Right lobe of liver (tissue), 6 donors: ENCODE measurements at regions not wholly inside any gene's neighbourhood (a gene's known extent, or its start where the extent isn't known, plus 50 kb on each side); places are given as distances from the start of the nearest gene placed in this dataset.

Experiments used
- ATAC-seq, 4 donors: fragments of 200-7000 bp; cut with Tn5 transposase; one replicate each; pipeline ENCODE4 v1.9.1; 2020; ENCODE audit warnings: mild to moderate bottlenecking in 4 of 4, moderate library complexity in 4 of 4
- DNase-seq, 3 donors: peaks; one replicate each; pipeline ENCODE4 v3.0.0-alpha.2; 2020
- H3K27ac ChIP-seq, 3 donors: fragments of 200-600 bp; one replicate each; pipeline ENCODE4 v1.8.0; 2022
- H3K27me3 ChIP-seq, 2 donors: fragments of 200-600 bp; one replicate each; pipeline ENCODE4 v1.8.0; 2022
- H3K36me3 ChIP-seq, 4 donors: fragments of 200-600 bp; sonication (generic) in 1 of 4; one replicate each; pipeline versions ENCODE4 v1.5.1 to v1.8.0; 2017 to 2022; ENCODE audit warnings: control low read depth in 1 of 4
- H3K4me1 ChIP-seq, 4 donors: fragments of 200-600 bp; sonication (generic) in 1 of 4; one replicate each; pipeline versions ENCODE4 v1.5.1 to v1.8.0; 2017 to 2022; ENCODE audit warnings: control low read depth in 1 of 4
- H3K4me3 ChIP-seq, 3 donors: fragments of 200-600 bp; one replicate each; pipeline ENCODE4 v1.8.0; 2022
- H3K9me3 ChIP-seq, 4 donors: fragments of 200-600 bp; sonication (generic) in 1 of 4; one replicate each; pipeline versions ENCODE4 v1.5.1 to v1.8.0; 2017 to 2022; ENCODE audit warnings: control low read depth in 1 of 4
- CTCF ChIP-seq, 4 donors: fragments of 200-600 bp in 3 of 4; fragments of 450-650 bp in 1 of 4; IDR thresholded peaks; one replicate each; pipeline versions ENCODE4 v1.5.1 to v1.8.0; 2016 to 2022; ENCODE audit warnings: antibody characterized with exemption in 4 of 4, mild to moderate bottlenecking in 2 of 4
- POLR2A ChIP-seq: fragments of 450-650 bp; IDR thresholded peaks from one replicate; pipeline ENCODE4 v1.6.1; 2017; ENCODE audit warnings: antibody characterized with exemption, mild to moderate bottlenecking
- WGBS: methylation state at CpG from one replicate; pipeline ENCODE4 v1.1.6; 2018; ENCODE audit warnings: low coverage, low lambda C conversion rate; ENCODE audit not compliant: insufficient coverage; ENCODE audit errors: missing lambda C conversion rate; 5-methylcytosine and 5-hydroxymethylcytosine counted together
- intact Hi-C, 2 donors: fragments of 100-400 bp; cut with DNase I; formaldehyde crosslinking; loops; one replicate each; pipeline versions ENCODE4 v1.11.2 to v1.14.1; 2022
- donor health status: DM: no; HTN: yes; CAD: no.
- donor health status: DM: no; HTN: no; CAD: no.
- donor health status: DM: no; HTN: no; CAD: no.
- donor health status: DM: no; HTN: yes; CAD: no.
- donor health status: DM: no; HTN: yes; CAD: no.

- WGBS: 65% methylated on average over 4 of the region's 4 CpGs
- no peaks in the 10 kb centered on the region for H3K4me1 ChIP-seq
- H3K27ac ChIP-seq: no peak overlapping the region
- H3K4me3 ChIP-seq: no peak overlapping the region
- TF ChIP-seq CTCF (IDR thresholded peaks at IDR 0.05) (no peak), POLR2A (no peak)
- intact Hi-C loops: no loop called here
- no peaks in the 10 kb centered on the region for H3K9me3 ChIP-seq
- DNase-seq (no peak), ATAC-seq (no peak)
- H3K36me3 ChIP-seq: no peaks in the 10 kb centered on the region
- no peaks in the 10 kb centered on the region for H3K27me3 ChIP-seq
Observed at GRCh38 chr1:222229672-222230312, 318.1 kb downstream of the HHIPL2 start.

GRCh38 chr1:222225316-222225691 is 322.6 kb downstream of the HHIPL2 start:
- Histone ChIP-seq H3K4me3 (no peak overlapping the region), H3K9me3 (no peaks in the 10 kb centered on the region), H3K36me3 (no peaks in the 10 kb centered on the region), H3K4me1 (no peaks in the 10 kb centered on the region), H3K27me3 (no peaks in the 10 kb centered on the region), H3K27ac (no peak overlapping the region)
- no peak for DNase-seq
- TF ChIP-seq CTCF (IDR thresholded peaks at IDR 0.05) (no peak), POLR2A (no peak)
- no peak for ATAC-seq
- 54% methylated on average over 3 of the region's 4 CpGs for WGBS
- intact Hi-C loops: no loop called here

DNA sequence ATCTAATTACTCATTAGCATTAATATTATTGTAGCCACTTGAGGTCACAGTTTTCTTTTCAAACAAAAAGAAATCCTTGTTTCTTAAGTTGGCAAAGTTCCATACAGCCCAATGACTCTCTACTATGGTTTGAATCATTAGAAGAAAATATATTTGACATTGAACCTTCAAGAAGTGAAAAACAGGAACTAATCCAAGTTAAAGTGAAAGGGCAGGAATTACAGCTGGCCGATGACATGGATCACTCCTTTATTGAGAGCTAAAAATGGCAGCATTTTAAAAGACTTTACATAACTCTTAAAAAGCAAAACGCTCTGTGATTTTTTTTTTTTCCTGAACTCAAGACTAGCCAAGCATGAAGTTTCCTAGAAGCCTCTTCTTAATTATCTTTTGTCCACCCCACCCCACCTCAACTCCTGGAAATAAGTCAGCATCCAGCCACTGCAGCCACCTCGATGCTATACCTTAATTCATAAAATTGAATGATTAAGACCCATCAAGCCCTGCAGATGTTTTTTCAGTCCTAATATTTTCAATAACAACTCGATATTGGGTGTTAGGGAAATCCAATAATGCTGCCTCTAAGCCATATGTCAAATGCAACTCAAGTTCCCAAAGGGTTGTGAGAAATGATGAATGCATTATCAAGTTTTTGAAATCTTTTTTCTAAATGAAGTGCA is 323.1 kb downstream of the HHIPL2 start:
- TF ChIP-seq POLR2A: no peak
- no peak for TF ChIP-seq CTCF (IDR thresholded peaks at IDR 0.05)
- no peak overlapping the region for H3K4me3 ChIP-seq
- ATAC-seq: no peak

GRCh38 chr1:222224156-222224555 is 323.7 kb downstream of the HHIPL2 start:
- H3K36me3 ChIP-seq: no peaks in the 10 kb centered on the region
- ATAC-seq: no peak
- WGBS: 92% methylated on average over 4 of the region's 4 CpGs

More for the DNA sequence above, 323.1 kb downstream of the HHIPL2 start:
- WGBS: 35% methylated on average over 4 of the region's 4 CpGs
- no peaks in the 10 kb centered on the region for H3K27me3 ChIP-seq
- H3K36me3 ChIP-seq: no peaks in the 10 kb centered on the region
- no peak overlapping the region for H3K27ac ChIP-seq
- no peaks in the 10 kb centered on the region for H3K9me3 ChIP-seq
- no peak for DNase-seq
- H3K4me1 ChIP-seq: no peaks in the 10 kb centered on the region
- intact Hi-C loops: no loop called here

More at GRCh38 chr1:222224156-222224555, 323.7 kb downstream of the HHIPL2 start:
- TF ChIP-seq POLR2A (no peak), CTCF (IDR thresholded peaks at IDR 0.05) (no peak)
- Histone ChIP-seq H3K27me3 (no peaks in the 10 kb centered on the region), H3K27ac (no peak overlapping the region), H3K4me1 (no peaks in the 10 kb centered on the region), H3K4me3 (no peak overlapping the region), H3K9me3 (no peaks in the 10 kb centered on the region)
- intact Hi-C loops: no loop called here
- DNase-seq: no peak
